ENCODE measurements at regions not wholly inside any gene's neighbourhood (a gene's known extent, or its start where the extent isn't known, plus 50 kb on each side); places are given as distances from the start of the nearest gene placed in this dataset.

DNA sequence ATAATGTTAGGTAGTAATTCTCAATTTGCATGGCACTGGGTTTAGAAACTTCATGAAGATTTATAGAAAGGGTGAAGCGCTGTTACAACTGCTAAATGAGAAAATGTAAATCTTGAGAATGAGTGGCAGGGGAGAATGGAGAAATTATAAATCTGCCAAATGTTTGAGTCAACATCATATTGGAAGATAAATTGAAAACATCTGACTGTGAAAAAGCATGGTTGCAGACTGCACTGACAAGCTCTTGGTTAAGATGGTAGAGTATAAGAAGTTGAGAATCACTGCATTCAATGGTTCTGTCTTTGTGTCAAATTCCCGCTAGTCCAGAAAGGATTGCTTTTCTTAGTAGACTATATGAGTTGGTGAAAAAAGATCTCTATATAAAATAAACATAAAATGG lies 113.3 kb upstream of the DUSP10 start:
- Histone ChIP-seq H2AFZ (ENCODE audit: low read length) (no peak overlapping the region), H3K27me3 (ENCODE audit: insufficient read depth, low read length) (no peaks in the 10 kb centered on the region), H4K5ac (ENCODE audit: insufficient read length, low read depth, low read length) (no peak overlapping the region), H3K56ac (ENCODE audit: insufficient read length, low read depth, low read length) (no peak overlapping the region), H4K8ac (replicated peaks; ENCODE audit: insufficient read length, low read depth, low read length) (no peak overlapping the region), H3K4me2 (ENCODE audit: insufficient read depth, insufficient read length, low read length) (no peak overlapping the region), H3K18ac (ENCODE audit: insufficient read length, low read depth, low read length) (no peak overlapping the region), H2BK15ac (ENCODE audit: low read depth, low read length) (no peak overlapping the region), H3T11ph (ENCODE audit: low read length) (no peak overlapping the region), H4K91ac (ENCODE audit: insufficient read length, low read depth, low read length) (no peak overlapping the region), H3K23me2 (ENCODE audit: insufficient read length, low read depth, low read length, poor library complexity, severe bottlenecking) (no peaks in the 10 kb centered on the region), H3K27ac (ENCODE audit: insufficient read length, low read depth, low read length) (no peak overlapping the region), H3K79me2 (ENCODE audit: insufficient read depth, low read length) (no peaks in the 10 kb centered on the region), H2AK5ac (ENCODE audit: insufficient read length, low read length) (no peak overlapping the region), H3K79me1 (ENCODE audit: insufficient read depth, low read depth, low read length, poor library complexity, severe bottlenecking) (no peaks in the 10 kb centered on the region), H3K9ac (ENCODE audit: extremely low read depth, insufficient read length, low read length) (no peak overlapping the region), H3K4ac (ENCODE audit: low read depth, low read length) (no peak overlapping the region), H4K20me1 (ENCODE audit: control insufficient read depth, insufficient read depth, insufficient read length) (no peaks in the 10 kb centered on the region), H3K23ac (ENCODE audit: insufficient read length, low read depth, low read length) (no peak overlapping the region), H3K4me1 (ENCODE audit: insufficient read depth, low read length) (no peaks in the 10 kb centered on the region), H2BK5ac (ENCODE audit: insufficient read length, low read length) (no peak overlapping the region), H2BK120ac (ENCODE audit: low read depth, low read length, poor library complexity, severe bottlenecking) (no peak overlapping the region), H2BK12ac (ENCODE audit: insufficient read length, low read depth, low read length) (no peak overlapping the region), H2BK20ac (ENCODE audit: low read depth, low read length, poor library complexity, severe bottlenecking) (no peak overlapping the region), H3K9me3 (ENCODE audit: control insufficient read depth, low read depth, low read length) (no peaks in the 10 kb centered on the region), H3K14ac (ENCODE audit: insufficient read depth, low read length) (no peak overlapping the region)
- no CpG with 5 or more reads among the region's 2 CpGs for WGBS (ENCODE audit: extremely low coverage, insufficient read length, low lambda C conversion rate)
- DNase-seq = no peak
- Mint-ChIP-seq H3K4me1 (peaks cover 4 to 7% of the 10 kb centered on the region in 2 experiments), H3K9me3 (no peaks in the 10 kb centered on the region), H3K27me3 (ENCODE audit: low read depth) (no peaks in the 10 kb centered on the region), H3K27ac (no peak overlapping the region), H3K36me3 (ENCODE audit: insufficient read depth in 1 of 3, low read depth in 3 of 3) (no peaks in the 10 kb centered on the region; a peak in 1 of 7 replicates), H3K4me3 (no peak overlapping the region)
- TF ChIP-seq, protein P1, sequence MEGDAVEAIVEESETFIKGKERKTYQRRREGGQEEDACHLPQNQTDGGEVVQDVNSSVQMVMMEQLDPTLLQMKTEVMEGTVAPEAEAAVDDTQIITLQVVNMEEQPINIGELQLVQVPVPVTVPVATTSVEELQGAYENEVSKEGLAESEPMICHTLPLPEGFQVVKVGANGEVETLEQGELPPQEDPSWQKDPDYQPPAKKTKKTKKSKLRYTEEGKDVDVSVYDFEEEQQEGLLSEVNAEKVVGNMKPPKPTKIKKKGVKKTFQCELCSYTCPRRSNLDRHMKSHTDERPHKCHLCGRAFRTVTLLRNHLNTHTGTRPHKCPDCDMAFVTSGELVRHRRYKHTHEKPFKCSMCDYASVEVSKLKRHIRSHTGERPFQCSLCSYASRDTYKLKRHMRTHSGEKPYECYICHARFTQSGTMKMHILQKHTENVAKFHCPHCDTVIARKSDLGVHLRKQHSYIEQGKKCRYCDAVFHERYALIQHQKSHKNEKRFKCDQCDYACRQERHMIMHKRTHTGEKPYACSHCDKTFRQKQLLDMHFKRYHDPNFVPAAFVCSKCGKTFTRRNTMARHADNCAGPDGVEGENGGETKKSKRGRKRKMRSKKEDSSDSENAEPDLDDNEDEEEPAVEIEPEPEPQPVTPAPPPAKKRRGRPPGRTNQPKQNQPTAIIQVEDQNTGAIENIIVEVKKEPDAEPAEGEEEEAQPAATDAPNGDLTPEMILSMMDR (conservative IDR thresholded peaks at IDR 0.05) = no peak
